HG03558 (cell line): ENCODE measurements at regions not wholly inside any gene's neighbourhood (a gene's known extent, or its start where the extent isn't known, plus 50 kb on each side); places are given as distances from the start of the nearest gene placed in this dataset.

Experiments used
- ATAC-seq: cut with Tn5 transposase; IDR thresholded peaks from one replicate; pipeline ENCODE4 v1.9.1; 2021; ENCODE audit warnings: moderate number of reproducible peaks; ENCODE audit not compliant: unreplicated experiment; ENCODE audit errors: extremely low read depth

- no peak for ATAC-seq
Observed at GRCh38 chr12:114920771-114921554, 237.0 kb upstream of the TBX3 start.

GRCh38 chr12:114919479-114919878 lies 235.5 kb upstream of the TBX3 start:
- no peak for ATAC-seq

- ATAC-seq, result no peak
Observed at GRCh38 chr12:114918535-114919233, 234.7 kb upstream of the TBX3 start.

GRCh38 chr12:114917953-114918352 lies 234.0 kb upstream of the TBX3 start:
- ATAC-seq, result no peak

GRCh38 chr12:114917307-114917706 lies 233.3 kb upstream of the TBX3 start:
- ATAC-seq, result no peak

- ATAC-seq, result no peak
Observed at GRCh38 chr12:114916541-114916940, 232.6 kb upstream of the TBX3 start.

GRCh38 chr12:114916124-114916523 lies 232.1 kb upstream of the TBX3 start:
- ATAC-seq, result no peak

GRCh38 chr12:114913871-114914801 lies 230.2 kb upstream of the TBX3 start:
- ATAC-seq, result no peak

GRCh38 chr12:114912811-114913210 lies 228.8 kb upstream of the TBX3 start:
- no peak for ATAC-seq

GRCh38 chr12:114911196-114911595 lies 227.2 kb upstream of the TBX3 start:
- ATAC-seq, result no peak

GRCh38 chr12:114904254-114905003 lies 220.5 kb upstream of the TBX3 start:
- ATAC-seq, result no peak

GRCh38 chr12:114903083-114903691 lies 219.2 kb upstream of the TBX3 start:
- no peak for ATAC-seq

GRCh38 chr12:114902665-114903064 lies 218.7 kb upstream of the TBX3 start:
- no peak for ATAC-seq

- ATAC-seq, result no peak
Observed at GRCh38 chr12:114901316-114901715, 217.3 kb upstream of the TBX3 start.

GRCh38 chr12:114898159-114898558 lies 214.2 kb upstream of the TBX3 start:
- no peak for ATAC-seq

GRCh38 chr12:114895827-114896226 lies 211.9 kb upstream of the TBX3 start:
- no peak for ATAC-seq

- no peak for ATAC-seq
Observed at GRCh38 chr12:114895081-114895480, 211.1 kb upstream of the TBX3 start.

GRCh38 chr12:114894076-114894475 lies 210.1 kb upstream of the TBX3 start:
- ATAC-seq, result no peak

- no peak for ATAC-seq
Observed at GRCh38 chr12:114888928-114889584, 205.1 kb upstream of the TBX3 start.
